Activated naive CD4-positive, alpha-beta T cell treated with anti-CD3 and anti-CD28 coated beads for 36 hours (primary cell): ENCODE measurements at regions not wholly inside any gene's neighbourhood (a gene's known extent, or its start where the extent isn't known, plus 50 kb on each side); places are given as distances from the start of the nearest gene placed in this dataset.

Source experiments
- CTCF ChIA-PET: fragments of 350-600 bp; sonication (Branson Sonifier 250); formaldehyde crosslinking; loops from one replicate; lab custom pipeline; 2021; ENCODE audit warnings: antibody characterized with exemption; lab: Charles Lee
- DNase-seq: peaks from one replicate; pipeline ENCODE4 v3.0.0-alpha.2; 2020
- H3K27ac Mint-ChIP-seq: one replicate; pipeline ENCODE4 v1.8.0; 2021; ENCODE audit warnings: mild to moderate bottlenecking, mixed read lengths
- H3K27me3 Mint-ChIP-seq: one replicate; pipeline ENCODE4 v1.8.0; 2021; ENCODE audit warnings: low read depth, mixed read lengths
- H3K36me3 Mint-ChIP-seq: one replicate; pipeline ENCODE4 v1.8.0; 2021; ENCODE audit warnings: low read depth, mixed read lengths
- H3K4me1 Mint-ChIP-seq: one replicate; pipeline ENCODE4 v1.8.0; 2021; ENCODE audit warnings: low read depth, mixed read lengths
- H3K4me3 Mint-ChIP-seq: one replicate; pipeline ENCODE4 v1.8.0; 2021; ENCODE audit warnings: mild to moderate bottlenecking, moderate library complexity, mixed read lengths
- H3K9me3 Mint-ChIP-seq: one replicate; pipeline ENCODE4 v1.8.0; 2021; ENCODE audit warnings: mixed read lengths
- intact Hi-C: fragments of 100-400 bp; cut with micrococcal nuclease; formaldehyde crosslinking; loops from one replicate; pipeline ENCODE4 v1.15.1; 2023

- no peak overlapping the region for H3K27ac Mint-ChIP-seq
- CTCF ChIA-PET, result no interaction called here
- no peaks in the 10 kb centered on the region for H3K27me3 Mint-ChIP-seq
These were observed 133.6 kb upstream of the SSTR1 start for GRCh38 chr14:38074081-38074480.

GRCh38 chr14:38074754-38075153 is 132.9 kb upstream of the SSTR1 start:
- H3K4me3 Mint-ChIP-seq, result no peak overlapping the region

More at GRCh38 chr14:38074081-38074480, 133.6 kb upstream of the SSTR1 start:
- DNase-seq, result no peak
- intact Hi-C loops, result loop anchor here (2.0 to 5.0 kb wide), 2 partner anchors 85 to 1757 kb away; no protein-coding TSS in a partner anchor
- Mint-ChIP-seq H3K9me3 (peaks cover 2% of the 10 kb centered on the region), H3K36me3 (peaks cover 5% of the 10 kb centered on the region), H3K4me1 (peaks cover 67% of the 10 kb centered on the region), H3K4me3 (no peak overlapping the region)

GRCh38 chr14:38078393-38078792 is 129.3 kb upstream of the SSTR1 start:
- DNase-seq, result peak; percentile 60
- CTCF ChIA-PET, result interaction anchor here (0.7 to 2.1 kb wide), 2 partner anchors 13 to 92 kb away, joined by 3 to 5 read pairs; no protein-coding TSS in a partner anchor
- intact Hi-C loops, result loop anchor here (2.0 kb wide), 3 partner anchors 14 to 50 kb away; no protein-coding TSS in a partner anchor

More at GRCh38 chr14:38074754-38075153, 132.9 kb upstream of the SSTR1 start:
- CTCF ChIA-PET, result no interaction called here
- Mint-ChIP-seq H3K27ac (no peak overlapping the region), H3K36me3 (peaks cover 5% of the 10 kb centered on the region), H3K4me1 (peaks cover 66% of the 10 kb centered on the region), H3K9me3 (peaks cover 2% of the 10 kb centered on the region), H3K27me3 (no peaks in the 10 kb centered on the region)
- intact Hi-C loops, result loop anchor here (2.0 to 5.0 kb wide), 2 partner anchors 86 to 1757 kb away; no protein-coding TSS in a partner anchor
- DNase-seq, result no peak

GRCh38 chr14:38079268-38079667 is 128.4 kb upstream of the SSTR1 start:
- intact Hi-C loops, result loop anchor here (1.0 to 2.0 kb wide), 4 partner anchors 9 to 50 kb away; no protein-coding TSS in a partner anchor
- peaks cover 2% of the 10 kb centered on the region for H3K9me3 Mint-ChIP-seq
- H3K4me3 Mint-ChIP-seq, result peak overlapping the region; percentile 9
- no peak for DNase-seq
- CTCF ChIA-PET, result interaction anchor here (1.2 kb wide), 1 partner anchor 48 kb away, joined by 3 read pairs; no protein-coding TSS in a partner anchor
- peaks cover 55% of the 10 kb centered on the region for H3K4me1 Mint-ChIP-seq
- H3K36me3 Mint-ChIP-seq, result peaks cover 5% of the 10 kb centered on the region
- no peaks in the 10 kb centered on the region for H3K27me3 Mint-ChIP-seq
- H3K27ac Mint-ChIP-seq, result no peak overlapping the region

More at GRCh38 chr14:38078393-38078792, 129.3 kb upstream of the SSTR1 start:
- peaks cover 60% of the 10 kb centered on the region for H3K4me1 Mint-ChIP-seq
- no peak overlapping the region for H3K27ac Mint-ChIP-seq
- no peaks in the 10 kb centered on the region for H3K27me3 Mint-ChIP-seq
- H3K9me3 Mint-ChIP-seq, result peaks cover 2% of the 10 kb centered on the region
- H3K36me3 Mint-ChIP-seq, result peaks cover 5% of the 10 kb centered on the region
- H3K4me3 Mint-ChIP-seq, result no peak overlapping the region

- Mint-ChIP-seq H3K27ac (no peak overlapping the region), H3K4me1 (peaks cover 49% of the 10 kb centered on the region), H3K27me3 (no peaks in the 10 kb centered on the region), H3K4me3 (no peak overlapping the region), H3K9me3 (peaks cover 2% of the 10 kb centered on the region), H3K36me3 (peaks cover 3% of the 10 kb centered on the region)
- intact Hi-C loops, result loop anchor here (1.0 to 2.0 kb wide), 4 partner anchors 10 to 49 kb away; no protein-coding TSS in a partner anchor
- CTCF ChIA-PET, result interaction anchor here (1.2 kb wide), 1 partner anchor 47 kb away, joined by 3 read pairs; no protein-coding TSS in a partner anchor
- no peak for DNase-seq
These were observed 127.8 kb upstream of the SSTR1 start for GRCh38 chr14:38079886-38080285.

GRCh38 chr14:38080696-38081095 is 127.0 kb upstream of the SSTR1 start:
- CTCF ChIA-PET, result interaction anchor here (0.6 kb wide), 1 partner anchor 345 kb away, joined by 3 read pairs; no protein-coding TSS in a partner anchor
- intact Hi-C loops, result no loop called here
- H3K27me3 Mint-ChIP-seq, result no peaks in the 10 kb centered on the region

DNA sequence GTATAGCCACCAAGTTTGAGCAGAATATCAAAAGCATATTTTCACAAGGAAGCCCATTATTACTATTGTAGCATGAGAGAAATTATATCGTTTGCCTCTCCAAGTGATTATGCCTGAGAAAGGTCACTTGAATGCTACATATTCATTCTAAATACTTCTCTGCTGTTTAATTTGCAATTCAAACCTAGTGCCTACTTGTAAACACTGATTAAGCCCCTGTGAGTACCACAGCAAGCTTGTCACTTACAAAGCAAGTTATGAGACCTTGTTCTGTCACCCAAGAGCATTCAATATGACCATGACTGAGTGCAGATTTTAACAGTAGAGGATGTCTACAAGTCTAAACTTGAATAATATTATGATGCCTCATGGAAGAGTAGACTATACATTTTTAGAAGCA is 124.7 kb upstream of the SSTR1 start:
- intact Hi-C loops, result no loop called here

More at GRCh38 chr14:38080696-38081095, 127.0 kb upstream of the SSTR1 start:
- H3K9me3 Mint-ChIP-seq, result peaks cover 2% of the 10 kb centered on the region
- peaks cover 2% of the 10 kb centered on the region for H3K36me3 Mint-ChIP-seq
- H3K4me1 Mint-ChIP-seq, result peaks cover 46% of the 10 kb centered on the region
- no peak overlapping the region for H3K4me3 Mint-ChIP-seq
- DNase-seq, result no peak
- H3K27ac Mint-ChIP-seq, result no peak overlapping the region

DNA sequence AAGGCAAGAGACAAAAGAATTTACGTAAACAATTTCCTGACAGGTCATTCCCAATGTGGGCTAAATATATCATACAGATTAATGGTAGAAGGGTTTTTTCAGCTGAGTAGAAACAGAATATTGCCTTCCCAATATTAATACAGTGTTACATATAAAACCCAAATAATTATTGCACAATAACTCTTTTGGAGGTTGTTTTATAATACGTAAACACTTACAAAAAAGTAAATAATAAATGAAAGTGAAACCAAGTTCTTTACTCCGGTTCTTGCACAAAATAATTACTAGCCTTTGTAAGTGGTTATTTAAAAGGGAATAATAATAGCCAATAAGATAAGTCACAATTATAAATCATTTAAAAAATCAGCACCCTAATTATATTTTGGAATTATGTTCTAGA is 118.6 kb upstream of the SSTR1 start:
- CTCF ChIA-PET, result no interaction called here
- Mint-ChIP-seq H3K9me3 (peaks cover 15% of the 10 kb centered on the region), H3K4me1 (peaks cover 35% of the 10 kb centered on the region), H3K4me3 (peak overlapping the region; percentile 43), H3K36me3 (peaks cover 3% of the 10 kb centered on the region), H3K27me3 (no peaks in the 10 kb centered on the region), H3K27ac (no peak overlapping the region)
- intact Hi-C loops, result loop anchor here (2.0 kb wide), 1 partner anchor 16 kb away; no protein-coding TSS in a partner anchor
- no peak for DNase-seq

More for the DNA sequence above, 124.7 kb upstream of the SSTR1 start:
- no peaks in the 10 kb centered on the region for H3K9me3 Mint-ChIP-seq
- CTCF ChIA-PET, result no interaction called here
- H3K4me3 Mint-ChIP-seq, result no peak overlapping the region
- no peak overlapping the region for H3K27ac Mint-ChIP-seq
- H3K4me1 Mint-ChIP-seq, result peaks cover 36% of the 10 kb centered on the region
- H3K27me3 Mint-ChIP-seq, result no peaks in the 10 kb centered on the region
- H3K36me3 Mint-ChIP-seq, result no peaks in the 10 kb centered on the region
- DNase-seq, result no peak

DNA sequence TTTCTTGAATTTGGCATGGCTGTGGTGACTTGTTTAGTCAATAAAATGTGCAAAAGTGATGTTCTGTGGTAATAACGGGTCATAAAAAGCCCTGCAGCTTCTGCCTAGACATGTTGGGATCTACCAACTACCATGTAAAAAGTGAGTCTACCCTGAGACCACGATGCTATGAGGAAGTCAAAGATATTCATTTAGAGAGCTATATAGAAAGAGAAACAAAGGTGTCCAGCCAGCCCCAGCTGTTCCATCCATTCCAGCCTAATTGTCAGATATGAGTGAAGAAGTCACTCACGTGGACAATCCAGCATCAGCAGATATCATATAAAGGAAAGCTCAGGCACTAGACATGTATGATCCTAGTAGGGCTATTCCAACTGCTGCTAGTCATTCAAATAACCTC is 117.2 kb upstream of the SSTR1 start:
- no peak overlapping the region for H3K4me3 Mint-ChIP-seq
- H3K36me3 Mint-ChIP-seq, result peaks cover 9% of the 10 kb centered on the region
- no peak for DNase-seq
- intact Hi-C loops, result no loop called here
- H3K27me3 Mint-ChIP-seq, result no peaks in the 10 kb centered on the region
- CTCF ChIA-PET, result interaction anchor here (1.1 kb wide), 1 partner anchor 13 kb away, joined by 5 read pairs; no protein-coding TSS in a partner anchor
- peaks cover 25% of the 10 kb centered on the region for H3K9me3 Mint-ChIP-seq
- H3K4me1 Mint-ChIP-seq, result peaks cover 35% of the 10 kb centered on the region
- no peak overlapping the region for H3K27ac Mint-ChIP-seq

GRCh38 chr14:38098074-38098836 is 109.4 kb upstream of the SSTR1 start:
- peaks cover 9% of the 10 kb centered on the region for H3K36me3 Mint-ChIP-seq
- no peak overlapping the region for H3K27ac Mint-ChIP-seq
- DNase-seq, result no peak
- H3K4me3 Mint-ChIP-seq, result no peak overlapping the region
- peaks cover 37% of the 10 kb centered on the region for H3K9me3 Mint-ChIP-seq
- CTCF ChIA-PET, result no interaction called here
- intact Hi-C loops, result no loop called here
- no peaks in the 10 kb centered on the region for H3K4me1 Mint-ChIP-seq
- no peaks in the 10 kb centered on the region for H3K27me3 Mint-ChIP-seq

DNA sequence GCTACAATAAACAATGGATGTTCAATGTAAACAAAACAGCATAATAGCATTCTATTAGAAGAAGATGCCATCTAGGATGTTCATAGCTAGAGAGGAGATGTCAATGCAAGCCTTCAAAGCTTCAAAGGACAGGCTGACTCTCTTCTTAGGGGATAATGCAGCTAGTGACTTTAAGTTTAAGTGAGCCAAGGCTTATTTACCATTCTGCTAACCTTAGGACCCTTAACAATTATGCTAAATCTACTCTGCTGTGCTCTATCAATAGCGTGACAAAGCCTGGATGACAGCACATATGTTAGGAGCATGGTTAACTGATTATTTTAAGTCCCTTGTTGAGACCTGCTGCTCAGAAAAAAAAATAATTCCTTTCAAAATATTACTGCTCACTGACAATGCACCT is 106.0 kb upstream of the SSTR1 start:
- no peaks in the 10 kb centered on the region for H3K36me3 Mint-ChIP-seq
- CTCF ChIA-PET, result no interaction called here
- peaks cover 19% of the 10 kb centered on the region for H3K9me3 Mint-ChIP-seq
- DNase-seq, result no peak
- intact Hi-C loops, result no loop called here
- H3K27ac Mint-ChIP-seq, result no peak overlapping the region
- no peak overlapping the region for H3K4me3 Mint-ChIP-seq
- H3K4me1 Mint-ChIP-seq, result peaks cover 10% of the 10 kb centered on the region
- no peaks in the 10 kb centered on the region for H3K27me3 Mint-ChIP-seq

DNA sequence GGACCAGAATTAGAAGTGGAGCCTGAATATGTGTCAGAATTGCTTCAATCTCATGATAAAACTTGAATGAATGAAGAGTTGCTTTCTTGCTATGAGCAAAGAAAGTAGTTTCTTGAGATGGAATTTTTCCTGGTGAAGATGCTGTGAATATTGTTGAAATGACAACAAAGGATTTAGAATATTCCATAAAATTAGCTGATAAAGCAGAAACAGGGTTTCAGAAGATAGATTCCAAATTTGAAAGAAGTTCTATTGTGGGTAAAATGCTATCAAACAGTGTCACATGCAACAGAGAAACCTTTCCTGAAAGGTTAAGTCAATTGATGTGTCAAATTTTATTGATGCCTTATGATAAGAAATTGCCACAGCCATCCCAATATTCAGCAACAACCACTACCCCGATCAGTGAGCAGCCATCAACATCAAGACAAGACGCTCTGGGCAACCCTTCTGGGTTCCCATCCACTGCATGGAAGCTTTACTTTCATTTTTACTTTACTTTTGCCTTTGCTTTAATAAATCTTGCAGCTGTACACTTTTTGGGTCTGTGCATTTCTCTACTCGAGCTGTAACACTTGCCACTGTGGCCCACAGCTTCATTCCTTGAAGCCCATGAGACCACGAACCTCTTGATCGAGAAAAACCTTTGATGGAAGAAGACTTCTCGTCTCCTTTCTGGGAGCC is 104.0 kb upstream of the SSTR1 start:
- no peak overlapping the region for H3K27ac Mint-ChIP-seq
- no peak for DNase-seq
- CTCF ChIA-PET, result interaction anchor here (0.6 to 1.0 kb wide), 2 partner anchors 117 to 906 kb away, joined by 3 read pairs; no protein-coding TSS in a partner anchor
- peaks cover 1% of the 10 kb centered on the region for H3K36me3 Mint-ChIP-seq
- intact Hi-C loops, result no loop called here
- H3K4me3 Mint-ChIP-seq, result peak overlapping the region; percentile 54
- H3K27me3 Mint-ChIP-seq, result no peaks in the 10 kb centered on the region
- peaks cover 21% of the 10 kb centered on the region for H3K4me1 Mint-ChIP-seq
- peaks cover 20% of the 10 kb centered on the region for H3K9me3 Mint-ChIP-seq
